GM06990 (cell line): ENCODE measurements at regions not wholly inside any gene's neighbourhood (a gene's known extent, or its start where the extent isn't known, plus 50 kb on each side); places are given as distances from the start of the nearest gene placed in this dataset.
A peak's percentile ranks its signal among the peaks of the same experiment; 100 is the strongest.

Experiments used
- DNase-seq: peaks from one replicate; pipeline ENCODE4 v3.0.0-alpha.2; 2011; ENCODE audit not compliant: insufficient read length; ENCODE audit errors: extremely low read depth
- H3K27me3 ChIP-seq: replicated peaks from 2 replicates; pipeline ENCODE4 v1.6.0; 2011; ENCODE audit warnings: low read length; ENCODE audit not compliant: control insufficient read depth, insufficient read depth
- H3K36me3 ChIP-seq: 2 replicates; pipeline ENCODE4 v1.5.1; 2011; ENCODE audit warnings: low read length; ENCODE audit not compliant: control insufficient read depth, insufficient read depth
- H3K4me3 ChIP-seq: replicated peaks from 2 replicates; pipeline ENCODE4 v1.5.1; 2011; ENCODE audit warnings: low read depth, mild to moderate bottlenecking, control low read depth, low read length
- TF ChIP-seq, protein P1 (sequence below): IDR thresholded peaks from 2 replicates; pipeline ENCODE4 v1.5.1; 2011; ENCODE audit warnings: low read length, control low read depth, mild to moderate bottlenecking, inconsistent platforms; ENCODE audit not compliant: insufficient read depth, poor library complexity, severe bottlenecking

DNA sequence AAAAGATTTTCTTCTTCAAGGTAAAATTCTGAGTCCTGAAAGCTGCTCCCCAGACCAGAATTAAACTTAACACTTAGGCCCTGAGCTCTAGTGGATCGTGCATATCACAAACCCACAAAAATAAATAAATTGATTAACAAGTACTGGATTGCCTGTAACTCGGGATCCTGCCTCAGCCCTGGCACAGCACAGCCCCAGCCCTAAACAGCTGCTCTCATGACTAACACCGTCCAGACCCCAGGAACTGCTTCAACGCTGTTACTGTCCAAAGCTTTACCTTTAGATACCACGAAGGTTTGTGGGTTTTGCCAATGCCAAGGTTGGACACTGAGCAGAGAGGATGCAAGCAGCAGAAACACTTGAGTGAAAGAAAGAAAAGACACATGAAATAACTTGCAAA, 172.5 kb downstream of the COPRS start:
- no peaks in the 10 kb centered on the region for H3K36me3 ChIP-seq
- TF ChIP-seq, protein P1, sequence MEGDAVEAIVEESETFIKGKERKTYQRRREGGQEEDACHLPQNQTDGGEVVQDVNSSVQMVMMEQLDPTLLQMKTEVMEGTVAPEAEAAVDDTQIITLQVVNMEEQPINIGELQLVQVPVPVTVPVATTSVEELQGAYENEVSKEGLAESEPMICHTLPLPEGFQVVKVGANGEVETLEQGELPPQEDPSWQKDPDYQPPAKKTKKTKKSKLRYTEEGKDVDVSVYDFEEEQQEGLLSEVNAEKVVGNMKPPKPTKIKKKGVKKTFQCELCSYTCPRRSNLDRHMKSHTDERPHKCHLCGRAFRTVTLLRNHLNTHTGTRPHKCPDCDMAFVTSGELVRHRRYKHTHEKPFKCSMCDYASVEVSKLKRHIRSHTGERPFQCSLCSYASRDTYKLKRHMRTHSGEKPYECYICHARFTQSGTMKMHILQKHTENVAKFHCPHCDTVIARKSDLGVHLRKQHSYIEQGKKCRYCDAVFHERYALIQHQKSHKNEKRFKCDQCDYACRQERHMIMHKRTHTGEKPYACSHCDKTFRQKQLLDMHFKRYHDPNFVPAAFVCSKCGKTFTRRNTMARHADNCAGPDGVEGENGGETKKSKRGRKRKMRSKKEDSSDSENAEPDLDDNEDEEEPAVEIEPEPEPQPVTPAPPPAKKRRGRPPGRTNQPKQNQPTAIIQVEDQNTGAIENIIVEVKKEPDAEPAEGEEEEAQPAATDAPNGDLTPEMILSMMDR = no peak
- no peaks in the 10 kb centered on the region; the same call in 1 of the 2 replicates for H3K27me3 ChIP-seq
- no peak for DNase-seq
- no peak overlapping the region for H3K4me3 ChIP-seq

DNA sequence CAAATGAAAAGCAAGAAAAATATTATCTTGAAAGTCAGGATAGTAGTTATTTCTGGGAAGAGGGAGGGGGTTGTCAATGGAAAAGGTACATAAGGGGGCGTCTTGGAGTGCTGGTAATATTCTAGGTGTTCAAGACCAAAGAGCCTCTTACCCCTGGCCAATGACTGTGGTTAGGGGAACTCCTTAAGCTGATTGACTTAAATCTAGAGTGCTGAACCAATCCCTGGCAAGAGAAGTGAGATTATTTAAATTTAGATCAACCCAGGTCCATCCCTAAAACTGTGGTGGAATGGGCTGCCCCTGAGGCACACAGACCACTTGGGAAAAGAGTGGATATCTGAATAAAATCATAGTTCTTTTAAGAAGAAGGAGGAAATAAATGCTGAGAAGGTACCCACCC, 174.1 kb downstream of the COPRS start:
- H3K36me3 ChIP-seq = no peaks in the 10 kb centered on the region
- TF ChIP-seq, protein P1 = no peak
- no peaks in the 10 kb centered on the region; the same call in 1 of the 2 replicates for H3K27me3 ChIP-seq
- H3K4me3 ChIP-seq = no peak overlapping the region
- DNase-seq = no peak

DNA sequence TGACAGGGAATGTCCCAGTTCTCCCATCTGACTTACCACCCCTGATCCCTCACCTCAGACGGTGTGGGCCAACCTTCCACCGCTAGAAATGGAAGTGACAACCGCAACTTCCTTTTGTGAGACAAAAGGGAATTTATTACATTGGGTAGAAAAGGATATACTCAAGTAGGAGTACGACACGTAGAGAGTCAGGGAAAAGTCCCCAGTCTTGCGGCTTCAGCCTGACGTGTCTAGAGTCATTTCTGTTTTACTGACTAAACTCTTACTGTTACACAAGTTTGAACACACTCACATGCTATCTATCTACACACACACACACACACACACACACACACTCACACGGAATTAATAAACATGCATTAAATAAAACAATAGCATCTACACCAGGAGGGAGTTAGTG, 178.9 kb downstream of the COPRS start:
- Histone ChIP-seq H3K36me3 (no peaks in the 10 kb centered on the region), H3K4me3 (no peak overlapping the region), H3K27me3 (no peaks in the 10 kb centered on the region; the same call in 1 of the 2 replicates)
- peak; percentile 53 for DNase-seq
- TF ChIP-seq, protein P1 = no peak

DNA sequence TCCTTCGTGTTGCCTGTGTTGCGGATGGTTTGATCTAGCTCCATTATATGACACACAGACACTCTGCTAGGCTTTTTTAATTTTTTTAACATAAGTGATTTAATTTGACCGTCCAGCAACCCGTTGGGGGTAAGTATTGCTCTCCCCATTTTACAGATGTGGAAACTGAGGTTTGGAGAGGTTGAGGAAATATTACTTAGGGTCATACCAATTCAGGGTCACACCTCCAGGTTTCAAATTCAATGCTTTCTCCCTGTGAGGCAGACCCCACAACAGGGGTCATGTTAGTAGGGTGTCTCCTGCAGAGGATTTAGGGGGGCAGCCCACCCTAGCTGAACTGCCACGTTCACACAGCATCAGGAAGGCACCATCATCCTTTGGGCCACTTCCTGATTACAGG, 179.4 kb downstream of the COPRS start:
- TF ChIP-seq, protein P1 = no peak
- no peak overlapping the region for H3K4me3 ChIP-seq

DNA sequence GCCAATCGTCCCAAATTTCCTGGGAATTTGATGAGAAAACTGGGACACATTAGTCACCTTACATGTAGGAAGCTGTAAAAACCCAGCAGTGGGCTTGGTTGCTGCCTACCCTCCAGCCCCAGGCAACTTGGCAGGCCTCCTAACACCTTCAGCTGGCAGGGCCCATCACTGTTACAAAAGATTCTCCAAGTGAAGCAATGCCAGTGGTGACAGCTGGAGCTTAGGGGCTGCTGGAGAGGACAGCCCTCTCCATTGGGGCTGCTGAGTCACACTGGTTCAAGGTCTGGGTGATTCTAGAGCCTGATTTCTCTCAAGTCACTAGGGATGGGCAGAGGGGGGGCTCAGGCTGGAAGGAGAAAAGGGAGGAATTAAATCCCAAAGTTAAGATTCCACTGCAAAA, 180.6 kb downstream of the COPRS start:
- DNase-seq = no peak
- no peaks in the 10 kb centered on the region for H3K27me3 ChIP-seq
- no peak overlapping the region for H3K4me3 ChIP-seq
- no peaks in the 10 kb centered on the region for H3K36me3 ChIP-seq
- TF ChIP-seq, protein P1 = no peak

More for the DNA sequence above, 179.4 kb downstream of the COPRS start:
- no peaks in the 10 kb centered on the region; the same call in 1 of the 2 replicates for H3K27me3 ChIP-seq
- H3K36me3 ChIP-seq = no peaks in the 10 kb centered on the region
- DNase-seq = no peak

DNA sequence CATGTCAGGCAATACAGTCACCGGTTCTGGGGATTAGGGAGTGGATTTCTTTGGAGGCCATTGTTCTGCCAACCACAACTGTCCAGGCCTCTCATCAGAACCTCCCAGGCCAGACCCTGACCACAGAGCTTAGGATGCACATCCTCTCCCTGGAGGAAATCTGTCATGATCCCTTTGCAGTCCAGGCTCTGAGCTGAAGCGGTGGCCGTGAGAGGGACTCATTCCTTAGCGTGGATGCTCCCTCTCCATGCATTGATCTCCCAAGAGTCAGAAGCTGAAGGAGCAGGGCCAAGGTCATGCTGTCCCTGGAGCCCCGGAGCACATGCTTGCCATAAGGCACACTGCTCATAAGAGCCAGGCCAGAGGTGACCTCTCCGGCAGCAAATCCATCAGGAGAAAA, 181.4 kb downstream of the COPRS start:
- Histone ChIP-seq H3K4me3 (no peak overlapping the region), H3K36me3 (no peaks in the 10 kb centered on the region), H3K27me3 (no peaks in the 10 kb centered on the region; the same call in 1 of the 2 replicates)
- DNase-seq = no peak
- TF ChIP-seq, protein P1 = no peak
